ENCODE measurements at regions not wholly inside any gene's neighbourhood (a gene's known extent, or its start where the extent isn't known, plus 50 kb on each side); places are given as distances from the start of the nearest gene placed in this dataset.
A peak's percentile ranks its signal among the peaks of the same experiment; 100 is the strongest.

- H3K4me3 ChIP-seq (ENCODE audit: low read depth, low read length) = no peak overlapping the region
- DNase-seq (ENCODE audit: low read depth) = no peak
- no peak for TF ChIP-seq CTCF (IDR thresholded peaks at IDR 0.05; ENCODE audit: low read depth, low read length)
- no peak for TF ChIP-seq POLR2A (IDR thresholded peaks at IDR 0.05; ENCODE audit: extremely low read depth, insufficient read length)
- no peak for TF ChIP-seq MYC (IDR thresholded peaks at IDR 0.05; ENCODE audit: low read depth, low read length)
- no peak for TF ChIP-seq MAX (IDR thresholded peaks at IDR 0.05; ENCODE audit: low read depth, low read length)
Observed at GRCh38 chr6:27081188-27081587, 166.3 kb upstream of the PRSS16 start.

- H3K4me3 ChIP-seq (ENCODE audit: low read depth, low read length) = no peak overlapping the region
- TF ChIP-seq MYC (IDR thresholded peaks at IDR 0.05; ENCODE audit: low read depth, low read length) = no peak
- no peak for TF ChIP-seq POLR2A (IDR thresholded peaks at IDR 0.05; ENCODE audit: extremely low read depth, insufficient read length)
- TF ChIP-seq MAX (IDR thresholded peaks at IDR 0.05; ENCODE audit: low read depth, low read length) = no peak
- no peak for TF ChIP-seq CTCF (IDR thresholded peaks at IDR 0.05; ENCODE audit: low read depth, low read length)
- DNase-seq (ENCODE audit: low read depth) = no peak
Observed at GRCh38 chr6:27081931-27082330, 165.6 kb upstream of the PRSS16 start.

- no peak for DNase-seq (ENCODE audit: low read depth)
- TF ChIP-seq MYC (IDR thresholded peaks at IDR 0.05; ENCODE audit: low read depth, low read length) (no peak), CTCF (IDR thresholded peaks at IDR 0.05; ENCODE audit: low read depth, low read length) (no peak), POLR2A (IDR thresholded peaks at IDR 0.05; ENCODE audit: extremely low read depth, insufficient read length) (no peak)
- no peak overlapping the region for H3K4me3 ChIP-seq (ENCODE audit: low read depth, low read length)
Observed at GRCh38 chr6:27088068-27088467, 159.4 kb upstream of the PRSS16 start.

GRCh38 chr6:27091661-27092315, 155.7 kb upstream of the PRSS16 start:
- TF ChIP-seq CTCF (IDR thresholded peaks at IDR 0.05; ENCODE audit: low read depth, low read length) = no peak
- TF ChIP-seq POLR2A (IDR thresholded peaks at IDR 0.05; ENCODE audit: extremely low read depth, insufficient read length) = no peak
- TF ChIP-seq MAX (IDR thresholded peaks at IDR 0.05; ENCODE audit: low read depth, low read length) = peak; percentile 64; the same call in 1 of the 2 replicates
- peak; percentile 94 for DNase-seq (ENCODE audit: low read depth)
- peak overlapping the region; percentile 61 for H3K4me3 ChIP-seq (ENCODE audit: low read depth, low read length)

GRCh38 chr6:27092316-27092692, 155.2 kb upstream of the PRSS16 start:
- TF ChIP-seq POLR2A (IDR thresholded peaks at IDR 0.05; ENCODE audit: extremely low read depth, insufficient read length) = no peak
- TF ChIP-seq CTCF (IDR thresholded peaks at IDR 0.05; ENCODE audit: low read depth, low read length) = no peak
- TF ChIP-seq MYC (IDR thresholded peaks at IDR 0.05; ENCODE audit: low read depth, low read length) = no peak
- TF ChIP-seq MAX (IDR thresholded peaks at IDR 0.05; ENCODE audit: low read depth, low read length) = no peak
- no peak for DNase-seq (ENCODE audit: low read depth)
- H3K4me3 ChIP-seq (ENCODE audit: low read depth, low read length) = peak overlapping the region; percentile 61

GRCh38 chr6:27095914-27096313, 151.6 kb upstream of the PRSS16 start:
- H3K4me3 ChIP-seq (ENCODE audit: low read depth, low read length) = no peak overlapping the region

More at GRCh38 chr6:27095914-27096313, 151.6 kb upstream of the PRSS16 start:
- TF ChIP-seq MYC (IDR thresholded peaks at IDR 0.05; ENCODE audit: low read depth, low read length) = no peak
- TF ChIP-seq CTCF (IDR thresholded peaks at IDR 0.05; ENCODE audit: low read depth, low read length) = no peak
- TF ChIP-seq MAX (IDR thresholded peaks at IDR 0.05; ENCODE audit: low read depth, low read length) = no peak
- TF ChIP-seq POLR2A (IDR thresholded peaks at IDR 0.05; ENCODE audit: extremely low read depth, insufficient read length) = no peak
- no peak for DNase-seq (ENCODE audit: low read depth)

Data from NB4 (cell line).